HepG2 (cell line): ENCODE measurements at regions not wholly inside any gene's neighbourhood (a gene's known extent, or its start where the extent isn't known, plus 50 kb on each side); places are given as distances from the start of the nearest gene placed in this dataset.

Experiments used
- ATAC-seq: fragments of 200-7000 bp; cut with Tn5 transposase; 3 replicates; pipeline ENCODE4 v1.9.1; 2020; ENCODE audit warnings: mild to moderate bottlenecking, moderate library complexity
- BruUV-seq: library from RNA; stranded (reverse); fragments of 400-500 nt; replicated peaks from 2 replicates; lab custom pipeline; 2021; lab: Mats Ljungman, UMichigan
- CTCF ChIA-PET: fragments of 300-600 bp; formaldehyde crosslinking; extraction: SDS; loops from one replicate; lab custom pipeline; 2021; ENCODE audit warnings: low total read pairs, inconsistent platforms, low intra/inter-chr PET ratio; lab: Yijun Ruan, JAX
- POLR2A ChIA-PET: fragments of 350-600 bp; sonication (Branson Sonifier 250); formaldehyde crosslinking; loops from one replicate; lab custom pipeline; 2020; ENCODE audit warnings: antibody characterized with exemption, inconsistent platforms; lab: Yijun Ruan, JAX
- DNase-seq: peaks from one replicate; pipeline ENCODE4 v3.0.0-alpha.2; 2015; ENCODE audit warnings: low spot score
- FAIRE-seq: peaks from 3 replicates; lab custom pipeline; 2011; peaks lifted over from hg19 to GRCh38; lab: Jason Lieb, UNC
- H2AFZ ChIP-seq: one replicate; pipeline ENCODE4 v1.6.1; 2011; ENCODE audit warnings: low read length, inconsistent platforms
- H3K27ac ChIP-seq: fragments of 300-600 bp; 3 replicates; pipeline ENCODE4 v1.8.0; 2011; ENCODE audit warnings: mixed run types, mild to moderate bottlenecking, mixed read lengths, low read length, inconsistent platforms; ENCODE audit not compliant: insufficient read depth; ENCODE audit errors: extremely low read length
- H3K27me3 ChIP-seq, 2 experiments: fragments of 200-600 bp in 1 of 2; 2 replicates in 1 of 2; 3 replicates in 1 of 2; pipeline versions ENCODE4 v1.6.0 to v1.8.0; 2011; ENCODE audit warnings: low read length in 2 of 2, mild to moderate bottlenecking in 2 of 2, moderate library complexity in 2 of 2, inconsistent platforms in 1 of 2; ENCODE audit not compliant: insufficient read depth in 2 of 2, control insufficient read depth in 1 of 2
- H3K36me3 ChIP-seq, 2 experiments: fragments of 200-600 bp in 1 of 2; replicated peaks in 1 of 2; 2 replicates in 1 of 2; 3 replicates in 1 of 2; pipeline versions ENCODE4 v1.5.1 to v1.8.0; 2011; ENCODE audit warnings: low read length in 2 of 2, inconsistent platforms in 1 of 2; ENCODE audit not compliant: insufficient read depth in 2 of 2, control insufficient read depth in 1 of 2
- H3K4me1 ChIP-seq: 2 replicates; pipeline ENCODE4 v1.5.1; 2012; ENCODE audit warnings: low read length, inconsistent platforms; ENCODE audit not compliant: insufficient read depth
- H3K4me2 ChIP-seq: 2 replicates; pipeline ENCODE4 v1.6.0; 2011; ENCODE audit warnings: low read depth, low read length, inconsistent platforms
- H3K4me3 ChIP-seq, 3 experiments: fragments of 200-600 bp in 1 of 3; sonication (generic), shearing (Covaris generic) in 1 of 3; replicated peaks in 1 of 3; 2 replicates each; pipeline ENCODE4 v1.5.1; 2011 to 2016; ENCODE audit warnings: low read length in 3 of 3, inconsistent platforms in 2 of 3, low read depth in 2 of 3, mild to moderate bottlenecking in 2 of 3, control low read depth in 1 of 3, mixed read lengths in 1 of 3; ENCODE audit not compliant: insufficient read depth in 1 of 3
- H3K79me2 ChIP-seq: one replicate; pipeline ENCODE4 v1.6.1; 2011; ENCODE audit warnings: low read length, inconsistent platforms; ENCODE audit not compliant: insufficient read depth
- H3K9ac ChIP-seq: 2 replicates; pipeline ENCODE4 v1.6.0; 2011; ENCODE audit warnings: mild to moderate bottlenecking, low read depth, low read length, inconsistent platforms; ENCODE audit not compliant: insufficient read depth
- H3K9me3 ChIP-seq: 2 replicates; pipeline ENCODE4 v1.5.1; 2012; ENCODE audit warnings: mild to moderate bottlenecking, low read length
- H4K20me1 ChIP-seq: 2 replicates; pipeline ENCODE4 v1.6.0; 2011; ENCODE audit warnings: inconsistent platforms, mild to moderate bottlenecking, low read length, moderate library complexity; ENCODE audit not compliant: insufficient read depth
- AHDC1 ChIP-seq: sonication (generic); formaldehyde crosslinking; IDR thresholded peaks from 2 replicates; pipeline ENCODE4 v1.5.1; 2020; ENCODE audit warnings: mild to moderate bottlenecking, missing genetic modification reagents, borderline replicate concordance
- ATF3 ChIP-seq: sonication (generic); formaldehyde crosslinking; IDR thresholded peaks from 2 replicates; pipeline ENCODE4 v1.4.0; 2020; ENCODE audit warnings: missing genetic modification reagents
- ATRX ChIP-seq: sonication (generic); formaldehyde crosslinking; IDR thresholded peaks from 2 replicates; pipeline ENCODE4 v1.4.0; 2020; ENCODE audit warnings: missing genetic modification reagents, borderline replicate concordance
- KDM2A ChIP-seq: sonication (generic); formaldehyde crosslinking; IDR thresholded peaks from 2 replicates; pipeline ENCODE4 v1.4.0; 2020; ENCODE audit warnings: low read depth, missing genetic modification reagents, borderline replicate concordance
- MYNN ChIP-seq: sonication (generic); formaldehyde crosslinking; IDR thresholded peaks from 2 replicates; pipeline ENCODE4 v1.4.0; 2020; ENCODE audit warnings: mild to moderate bottlenecking, low read depth, missing genetic modification reagents
- MZF1 ChIP-seq: sonication (generic); formaldehyde crosslinking; IDR thresholded peaks from 2 replicates; pipeline ENCODE4 v1.8.1; 2023; ENCODE audit warnings: mild to moderate bottlenecking, missing genetic modification reagents, borderline replicate concordance
- SPEN ChIP-seq: sonication (generic); formaldehyde crosslinking; IDR thresholded peaks from 2 replicates; pipeline ENCODE4 v1.5.1; 2020; ENCODE audit warnings: low read depth, mild to moderate bottlenecking, missing genetic modification reagents
- TFE3 ChIP-seq: IDR thresholded peaks from 2 replicates; pipeline ENCODE4 v1.6.1; 2016
- ZBTB42 ChIP-seq: sonication (generic); formaldehyde crosslinking; IDR thresholded peaks from 2 replicates; pipeline ENCODE4 v1.5.0; 2020; ENCODE audit warnings: mild to moderate bottlenecking, missing genetic modification reagents
- ZBTB7B ChIP-seq: sonication (generic); formaldehyde crosslinking; IDR thresholded peaks from 2 replicates; pipeline ENCODE4 v1.4.0; 2020; ENCODE audit warnings: missing genetic modification reagents
- ZC3H13 ChIP-seq: sonication (generic); formaldehyde crosslinking; IDR thresholded peaks from 2 replicates; pipeline ENCODE4 v1.8.1; 2023; ENCODE audit warnings: mild to moderate bottlenecking, missing genetic modification reagents, moderate library complexity
- ZFP62 ChIP-seq: sonication (generic); formaldehyde crosslinking; IDR thresholded peaks from 2 replicates; pipeline ENCODE4 v1.4.0; 2020; ENCODE audit warnings: missing genetic modification reagents
- ZNF232 ChIP-seq: sonication (generic); formaldehyde crosslinking; IDR thresholded peaks from 2 replicates; pipeline ENCODE4 v1.4.0; 2020; ENCODE audit warnings: missing genetic modification reagents, borderline replicate concordance
- ZNF382 ChIP-seq: sonication (generic); formaldehyde crosslinking; IDR thresholded peaks from 2 replicates; pipeline ENCODE4 v1.5.0; 2020; ENCODE audit warnings: missing genetic modification reagents, mild to moderate bottlenecking, borderline replicate concordance
- ZNF414 ChIP-seq: sonication (generic); formaldehyde crosslinking; IDR thresholded peaks from 2 replicates; pipeline ENCODE4 v1.5.0; 2020; ENCODE audit warnings: missing genetic modification reagents
- ZNF44 ChIP-seq: sonication (generic); formaldehyde crosslinking; IDR thresholded peaks from 2 replicates; pipeline ENCODE4 v1.5.1; 2020; ENCODE audit warnings: mild to moderate bottlenecking, missing genetic modification reagents
- ZNF749 ChIP-seq: sonication (generic); formaldehyde crosslinking; IDR thresholded peaks from 2 replicates; pipeline ENCODE4 v1.8.0; 2022; ENCODE audit warnings: mild to moderate bottlenecking, missing genetic modification reagents, moderate library complexity, borderline replicate concordance
- WGBS: methylation state at CpG from one replicate; pipeline ENCODE4 v1.1.6; 2017; ENCODE audit warnings: low lambda C conversion rate; 5-methylcytosine and 5-hydroxymethylcytosine counted together
- in situ Hi-C: cut with HindIII; loops from 2 replicates; pipeline ENCODE4 v1.10.0; 2017; ENCODE audit warnings: low pct_unique_long_range_greater_than_20kb; ENCODE audit not compliant: extremely low pct_ligation_motif_present
- intact Hi-C: fragments of 100-400 bp; cut with micrococcal nuclease; formaldehyde crosslinking; loops from one replicate; pipeline ENCODE4 v1.10.0; 2022; ENCODE audit not compliant: unreplicated experiment

- in situ Hi-C loops = no loop called here
- intact Hi-C loops = no loop called here
- H3K4me2 ChIP-seq = no peak overlapping the region
- WGBS = 4% methylated on average over 3 of the region's 4 CpGs
- no TSS peak for BruUV-seq
- H2AFZ ChIP-seq = no peak overlapping the region
- POLR2A ChIA-PET = no interaction called here
- no peak for DNase-seq
- H3K4me1 ChIP-seq = peaks cover 6% of the 10 kb centered on the region; the same call in 1 of the 2 replicates
- H3K79me2 ChIP-seq = no peaks in the 10 kb centered on the region
- FAIRE-seq = no peak
- CTCF ChIA-PET = no interaction called here
- peaks cover 11% of the 10 kb centered on the region for H3K9me3 ChIP-seq
- H3K27ac ChIP-seq = no peak overlapping the region
- no peak for TF ChIP-seq ZBTB7B (CRISPR knock-in tag)
- TF ChIP-seq ATF3 (CRISPR knock-in tag) = no peak
- TF ChIP-seq TFE3 (CRISPR knock-in tag) = no peak
- no peak for TF ChIP-seq MYNN (CRISPR knock-in tag)
- TF ChIP-seq ZNF44 (CRISPR knock-in tag) = no peak
- no peak for TF ChIP-seq ZNF414 (CRISPR knock-in tag)
- no peak for TF ChIP-seq ZBTB42 (CRISPR knock-in tag)
- no peak for TF ChIP-seq ZNF232
- no peak for TF ChIP-seq ZC3H13
- no peak for TF ChIP-seq ZNF382 (CRISPR knock-in tag)
- no peak for TF ChIP-seq SPEN
- TF ChIP-seq KDM2A = no peak
- TF ChIP-seq ZFP62 (CRISPR knock-in tag) = no peak
- TF ChIP-seq ATRX (CRISPR knock-in tag) = no peak
- TF ChIP-seq MZF1 (CRISPR knock-in tag) = no peak
- TF ChIP-seq ZNF749 (CRISPR knock-in tag) = no peak
- TF ChIP-seq AHDC1 (CRISPR knock-in tag) = no peak
- no peaks in the 10 kb centered on the region for H3K36me3 ChIP-seq
- ATAC-seq = no peak
- H3K9ac ChIP-seq = no peak overlapping the region
- 0 out of 5 replicates have a peak, but pooled peaks cover 0 to 4% of the 10 kb centered on the region in 2 experiments for H3K27me3 ChIP-seq
- H4K20me1 ChIP-seq = no peaks in the 10 kb centered on the region
- no peak overlapping the region for H3K4me3 ChIP-seq
These were observed 173.6 kb upstream of the ARG1 start for GRCh38 chr6:131399433-131399832.
